ENCODE measurements at regions not wholly inside any gene's neighbourhood (a gene's known extent, or its start where the extent isn't known, plus 50 kb on each side); places are given as distances from the start of the nearest gene placed in this dataset.
"Not testable (repeated sequence)": the region's sequence is repeated elsewhere in the genome, so short reads cannot be mapped to it uniquely, and the experiment has no call there.

DNA sequence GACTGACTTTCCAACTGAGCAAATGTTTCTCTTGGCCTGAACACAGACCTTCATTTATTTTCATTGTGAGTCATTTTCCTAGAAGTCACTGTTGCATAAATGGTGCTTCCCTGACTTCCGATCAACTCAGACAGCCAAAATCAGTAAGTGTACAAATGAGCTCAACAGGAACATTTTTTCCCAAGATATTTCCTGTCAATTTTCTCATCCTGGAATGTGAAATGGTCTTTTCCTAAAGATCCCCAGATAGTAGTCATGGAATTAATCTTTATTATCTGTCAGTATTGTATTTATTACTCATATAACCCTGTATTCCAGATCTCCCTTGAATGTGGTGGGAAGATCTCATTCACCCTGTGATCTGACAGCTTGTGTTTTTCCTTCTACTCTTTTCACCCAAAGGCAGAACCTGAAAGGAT, 360.3 kb upstream of the KIF2B start:
- TF ChIP-seq EZH2 (IDR thresholded peaks at IDR 0.05; ENCODE audit: low read depth): no peak
- TF ChIP-seq, protein P1, sequence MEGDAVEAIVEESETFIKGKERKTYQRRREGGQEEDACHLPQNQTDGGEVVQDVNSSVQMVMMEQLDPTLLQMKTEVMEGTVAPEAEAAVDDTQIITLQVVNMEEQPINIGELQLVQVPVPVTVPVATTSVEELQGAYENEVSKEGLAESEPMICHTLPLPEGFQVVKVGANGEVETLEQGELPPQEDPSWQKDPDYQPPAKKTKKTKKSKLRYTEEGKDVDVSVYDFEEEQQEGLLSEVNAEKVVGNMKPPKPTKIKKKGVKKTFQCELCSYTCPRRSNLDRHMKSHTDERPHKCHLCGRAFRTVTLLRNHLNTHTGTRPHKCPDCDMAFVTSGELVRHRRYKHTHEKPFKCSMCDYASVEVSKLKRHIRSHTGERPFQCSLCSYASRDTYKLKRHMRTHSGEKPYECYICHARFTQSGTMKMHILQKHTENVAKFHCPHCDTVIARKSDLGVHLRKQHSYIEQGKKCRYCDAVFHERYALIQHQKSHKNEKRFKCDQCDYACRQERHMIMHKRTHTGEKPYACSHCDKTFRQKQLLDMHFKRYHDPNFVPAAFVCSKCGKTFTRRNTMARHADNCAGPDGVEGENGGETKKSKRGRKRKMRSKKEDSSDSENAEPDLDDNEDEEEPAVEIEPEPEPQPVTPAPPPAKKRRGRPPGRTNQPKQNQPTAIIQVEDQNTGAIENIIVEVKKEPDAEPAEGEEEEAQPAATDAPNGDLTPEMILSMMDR (conservative IDR thresholded peaks at IDR 0.05): no peak
- Histone ChIP-seq H3K9me3 (ENCODE audit: insufficient read depth, low read depth) (no peaks in the 10 kb centered on the region), H3K27ac (no peak overlapping the region), H3F3A (ENCODE audit: insufficient read depth, low read depth) (no peaks in the 10 kb centered on the region), H3K79me2 (ENCODE audit: low read depth) (no peaks in the 10 kb centered on the region), H3K36me3 (ENCODE audit: low read depth) (no peaks in the 10 kb centered on the region), H3K27me3 (ENCODE audit: insufficient read depth, low read depth) (no peaks in the 10 kb centered on the region), H3K4me1 (replicated peaks; ENCODE audit: insufficient read depth) (no peaks in the 10 kb centered on the region), H3K9me2 (ENCODE audit: insufficient read depth) (no peaks in the 10 kb centered on the region), H3K4me2 (no peak overlapping the region), H4K20me1 (ENCODE audit: insufficient read depth) (no peaks in the 10 kb centered on the region), H3K4me3 (no peak overlapping the region), H2AFZ (no peak overlapping the region)
- DNase-seq: no peak
- intact Hi-C loops (cut with micrococcal nuclease; ENCODE audit: unreplicated experiment): no loop called here
- ChIA-PET CTCF (no interaction called here), POLR2A (ENCODE audit: unreplicated experiment) (no interaction called here)
- no TSS peak for BruUV-seq (replicated peaks)

DNA sequence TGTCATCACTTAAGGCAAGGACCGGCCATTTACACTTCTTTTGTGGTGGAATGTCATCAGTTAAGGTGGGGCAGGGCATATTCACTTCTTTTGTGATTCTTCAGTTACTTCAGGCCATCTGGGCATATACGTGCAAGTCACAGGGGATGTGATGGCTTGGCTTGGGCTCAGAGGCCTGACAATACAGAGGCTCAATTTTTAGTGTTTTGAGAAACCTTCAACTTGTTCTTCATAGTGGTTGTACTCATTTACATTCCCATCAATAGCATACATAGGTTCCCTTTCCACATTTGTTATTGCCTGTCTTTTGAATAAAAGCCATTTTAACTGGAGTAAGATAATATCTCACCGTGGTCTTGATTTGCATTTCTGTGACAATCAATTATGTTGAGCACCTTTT, 366.8 kb upstream of the KIF2B start:
- not testable (repeated sequence) for DNase-seq; H3K9me2 ChIP-seq (ENCODE audit: insufficient read depth)

DNA sequence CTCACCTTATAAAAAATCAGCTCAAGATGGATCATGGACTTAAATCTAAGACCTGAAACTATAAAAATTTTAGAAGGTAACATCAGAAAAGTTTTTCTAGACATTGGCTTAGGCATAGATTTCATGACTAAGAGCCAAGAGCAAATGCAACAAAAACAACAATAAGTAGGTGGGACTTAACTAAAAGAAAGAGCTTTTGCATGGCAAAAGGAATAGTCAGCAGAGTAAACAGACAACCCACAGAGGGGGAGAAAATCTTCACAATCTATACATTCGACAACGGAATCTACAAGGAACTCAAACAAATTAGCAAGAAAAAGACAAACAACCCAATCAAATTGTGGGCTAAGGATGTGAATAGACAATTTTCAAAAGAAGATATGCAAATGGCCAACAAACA, 368.4 kb upstream of the KIF2B start:
- CTCF ChIA-PET: no interaction called here
- H3K9me3 ChIP-seq (ENCODE audit: insufficient read depth, low read depth): no peaks in the 10 kb centered on the region
- H3K4me2 ChIP-seq: no peak overlapping the region

More for the DNA sequence above, 366.8 kb upstream of the KIF2B start:
- intact Hi-C loops (cut with micrococcal nuclease; ENCODE audit: unreplicated experiment); POLR2A ChIA-PET (ENCODE audit: unreplicated experiment); H4K20me1 ChIP-seq (ENCODE audit: insufficient read depth); BruUV-seq (replicated peaks); H3K4me3 ChIP-seq; H2AFZ ChIP-seq; CTCF ChIA-PET; H3F3A ChIP-seq (ENCODE audit: insufficient read depth, low read depth); H3K4me2 ChIP-seq; H3K79me2 ChIP-seq (ENCODE audit: low read depth); H3K27ac ChIP-seq; H3K27me3 ChIP-seq (ENCODE audit: insufficient read depth, low read depth); H3K9me3 ChIP-seq (ENCODE audit: insufficient read depth, low read depth); H3K4me1 ChIP-seq (replicated peaks; ENCODE audit: insufficient read depth); H3K36me3 ChIP-seq (ENCODE audit: low read depth): not testable (repeated sequence)

DNA sequence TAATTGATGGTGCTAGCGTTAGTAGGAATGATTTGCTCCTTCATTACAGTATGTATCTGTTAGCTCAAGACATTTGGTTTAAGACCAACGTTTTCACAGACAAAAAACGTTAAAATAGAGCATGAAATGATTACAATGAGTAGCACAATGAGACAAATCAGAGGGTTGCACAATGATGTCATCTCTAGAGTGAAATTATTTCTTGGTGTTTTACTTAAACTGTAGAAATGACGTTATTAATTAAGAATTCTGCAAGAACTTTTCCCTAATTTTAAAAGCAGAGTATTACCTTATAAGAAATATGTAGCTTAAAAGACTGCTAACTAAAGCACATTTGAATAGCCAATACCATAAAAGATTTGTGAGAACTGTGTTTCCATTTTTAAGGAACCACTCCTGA, 373.4 kb upstream of the KIF2B start:
- Histone ChIP-seq H3K4me1 (replicated peaks; ENCODE audit: insufficient read depth) (no peaks in the 10 kb centered on the region), H2AFZ (no peak overlapping the region), H3F3A (ENCODE audit: insufficient read depth, low read depth) (no peaks in the 10 kb centered on the region), H3K9me3 (ENCODE audit: insufficient read depth, low read depth) (no peaks in the 10 kb centered on the region), H3K27ac (no peak overlapping the region), H3K4me3 (no peak overlapping the region), H3K27me3 (ENCODE audit: insufficient read depth, low read depth) (no peaks in the 10 kb centered on the region), H3K79me2 (ENCODE audit: low read depth) (no peaks in the 10 kb centered on the region), H3K36me3 (ENCODE audit: low read depth) (no peaks in the 10 kb centered on the region), H3K4me2 (no peak overlapping the region), H4K20me1 (ENCODE audit: insufficient read depth) (no peaks in the 10 kb centered on the region; the same call in 1 of the 2 replicates), H3K9me2 (ENCODE audit: insufficient read depth) (no peaks in the 10 kb centered on the region)
- BruUV-seq (replicated peaks): no TSS peak
- CTCF ChIA-PET: no interaction called here
- DNase-seq: no peak
- intact Hi-C loops (cut with micrococcal nuclease; ENCODE audit: unreplicated experiment): no loop called here
- TF ChIP-seq, protein P1 (conservative IDR thresholded peaks at IDR 0.05): no peak
- no peak for TF ChIP-seq EZH2 (IDR thresholded peaks at IDR 0.05; ENCODE audit: low read depth)
- POLR2A ChIA-PET (ENCODE audit: unreplicated experiment): no interaction called here

More for the DNA sequence above, 368.4 kb upstream of the KIF2B start:
- Histone ChIP-seq H3K9me2 (ENCODE audit: insufficient read depth) (no peaks in the 10 kb centered on the region), H3K4me3 (no peak overlapping the region), H3F3A (ENCODE audit: insufficient read depth, low read depth) (no peaks in the 10 kb centered on the region), H3K36me3 (ENCODE audit: low read depth) (no peaks in the 10 kb centered on the region), H3K27me3 (ENCODE audit: insufficient read depth, low read depth) (no peaks in the 10 kb centered on the region), H3K4me1 (replicated peaks; ENCODE audit: insufficient read depth) (no peaks in the 10 kb centered on the region), H3K27ac (no peak overlapping the region), H4K20me1 (ENCODE audit: insufficient read depth) (no peaks in the 10 kb centered on the region), H3K79me2 (ENCODE audit: low read depth) (no peaks in the 10 kb centered on the region), H2AFZ (no peak overlapping the region)
- DNase-seq: no peak
- no TSS peak for BruUV-seq (replicated peaks)
- intact Hi-C loops (cut with micrococcal nuclease; ENCODE audit: unreplicated experiment): no loop called here
- POLR2A ChIA-PET (ENCODE audit: unreplicated experiment): no interaction called here
- TF ChIP-seq, protein P1 (conservative IDR thresholded peaks at IDR 0.05): no peak
- no peak for TF ChIP-seq EZH2 (IDR thresholded peaks at IDR 0.05; ENCODE audit: low read depth)
